Naive B cell (primary cell): ENCODE measurements at regions not wholly inside any gene's neighbourhood (a gene's known extent, or its start where the extent isn't known, plus 50 kb on each side); places are given as distances from the start of the nearest gene placed in this dataset.

Experiments used
- ATAC-seq, 2 donors: fragments of 150-1000 bp; cut with Tn5 transposase; 2 replicates each; pipeline ENCODE4 v1.10.0; 2021; ENCODE audit warnings: low read depth in 2 of 2, mild to moderate bottlenecking in 2 of 2, moderate library complexity in 2 of 2
- DNase-seq: peaks from one replicate; pipeline ENCODE4 v3.0.0; 2022
- H3K27ac Mint-ChIP-seq, 6 donors: one replicate each; pipeline ENCODE4 v1.8.0; 2020 to 2022; ENCODE audit warnings: mild to moderate bottlenecking in 6 of 6, mixed read lengths in 6 of 6, moderate library complexity in 5 of 6, inconsistent platforms in 2 of 6
- H3K27me3 Mint-ChIP-seq, 3 donors: one replicate each; pipeline ENCODE4 v1.8.0; 2021 to 2022; ENCODE audit warnings: mixed read lengths in 3 of 3, mild to moderate bottlenecking in 1 of 3
- H3K36me3 Mint-ChIP-seq, 2 donors: one replicate each; pipeline ENCODE4 v1.8.0; 2020 to 2022; ENCODE audit warnings: mixed read lengths in 2 of 2, inconsistent platforms in 1 of 2, mild to moderate bottlenecking in 1 of 2
- H3K4me1 Mint-ChIP-seq, 3 donors: one replicate each; pipeline ENCODE4 v1.8.0; 2020 to 2022; ENCODE audit warnings: mixed read lengths in 3 of 3, inconsistent platforms in 1 of 3, mild to moderate bottlenecking in 1 of 3, moderate library complexity in 1 of 3
- H3K4me3 Mint-ChIP-seq, 8 donors: one replicate each; pipeline ENCODE4 v1.8.0; 2020 to 2022; ENCODE audit warnings: mild to moderate bottlenecking in 8 of 8, mixed read lengths in 8 of 8, moderate library complexity in 8 of 8, inconsistent platforms in 2 of 8
- H3K9me3 Mint-ChIP-seq, 7 donors: one replicate each; pipeline ENCODE4 v1.8.0; 2020 to 2022; ENCODE audit warnings: mixed read lengths in 7 of 7, mild to moderate bottlenecking in 5 of 7, inconsistent platforms in 2 of 7, moderate library complexity in 1 of 7

DNA sequence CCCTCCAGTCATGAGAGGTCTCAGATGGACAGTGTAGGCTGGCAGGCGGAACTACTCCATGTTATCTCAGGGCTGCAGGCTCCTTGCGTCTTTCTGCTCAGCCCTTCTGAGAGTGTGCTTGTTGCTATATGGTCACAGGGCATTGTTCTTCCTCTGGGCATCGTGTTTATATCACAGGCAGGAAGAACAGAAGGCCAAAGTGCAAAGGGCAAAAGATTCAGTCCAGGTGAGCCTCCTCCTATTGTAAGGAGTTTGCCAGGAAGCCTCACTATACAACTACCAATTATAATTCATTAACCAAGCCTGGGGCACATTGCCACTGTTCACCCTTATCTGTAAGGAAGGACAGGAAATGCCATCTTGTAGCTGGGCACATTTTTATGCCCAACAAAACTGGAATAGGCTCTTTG, 195.5 kb upstream of the KITLG start:
- H3K27ac Mint-ChIP-seq: no peak overlapping the region
- H3K4me3 Mint-ChIP-seq: no peak overlapping the region
- H3K4me1 Mint-ChIP-seq: no peaks in the 10 kb centered on the region
- no peaks in the 10 kb centered on the region for H3K27me3 Mint-ChIP-seq
- no peaks in the 10 kb centered on the region for H3K36me3 Mint-ChIP-seq
- ATAC-seq: no peak
- DNase-seq: no peak
- H3K9me3 Mint-ChIP-seq: peaks cover 0 to 4% (median 0%) of the 10 kb centered on the region in 7 donors

DNA sequence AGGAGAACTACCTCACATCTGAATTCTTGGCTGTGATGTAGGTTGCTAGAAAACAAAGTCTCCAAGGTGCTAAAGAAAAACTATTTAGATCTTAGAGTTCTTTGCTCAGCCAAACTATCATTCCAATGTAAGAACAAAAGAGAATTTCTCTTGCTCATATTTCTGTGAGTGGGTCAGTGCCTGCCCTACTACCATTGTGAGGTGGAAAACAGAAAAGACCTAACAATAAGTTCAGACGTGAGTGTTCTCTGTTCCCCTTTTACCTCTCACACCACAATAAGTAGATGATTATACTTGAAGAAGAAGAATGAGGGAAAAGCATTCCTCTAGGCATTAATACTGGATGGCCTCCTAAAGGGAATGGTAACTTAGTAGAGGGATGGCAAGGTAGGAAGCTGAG, 187.4 kb upstream of the KITLG start:
- DNase-seq (no peak), ATAC-seq (no peak)
- H3K4me1 Mint-ChIP-seq: no peaks in the 10 kb centered on the region
- H3K36me3 Mint-ChIP-seq: no peaks in the 10 kb centered on the region
- no peak overlapping the region for H3K4me3 Mint-ChIP-seq
- H3K27me3 Mint-ChIP-seq: no peaks in the 10 kb centered on the region
- no peak overlapping the region for H3K27ac Mint-ChIP-seq
- peaks cover 0 to 5% (median 0%) of the 10 kb centered on the region in 7 donors for H3K9me3 Mint-ChIP-seq

DNA sequence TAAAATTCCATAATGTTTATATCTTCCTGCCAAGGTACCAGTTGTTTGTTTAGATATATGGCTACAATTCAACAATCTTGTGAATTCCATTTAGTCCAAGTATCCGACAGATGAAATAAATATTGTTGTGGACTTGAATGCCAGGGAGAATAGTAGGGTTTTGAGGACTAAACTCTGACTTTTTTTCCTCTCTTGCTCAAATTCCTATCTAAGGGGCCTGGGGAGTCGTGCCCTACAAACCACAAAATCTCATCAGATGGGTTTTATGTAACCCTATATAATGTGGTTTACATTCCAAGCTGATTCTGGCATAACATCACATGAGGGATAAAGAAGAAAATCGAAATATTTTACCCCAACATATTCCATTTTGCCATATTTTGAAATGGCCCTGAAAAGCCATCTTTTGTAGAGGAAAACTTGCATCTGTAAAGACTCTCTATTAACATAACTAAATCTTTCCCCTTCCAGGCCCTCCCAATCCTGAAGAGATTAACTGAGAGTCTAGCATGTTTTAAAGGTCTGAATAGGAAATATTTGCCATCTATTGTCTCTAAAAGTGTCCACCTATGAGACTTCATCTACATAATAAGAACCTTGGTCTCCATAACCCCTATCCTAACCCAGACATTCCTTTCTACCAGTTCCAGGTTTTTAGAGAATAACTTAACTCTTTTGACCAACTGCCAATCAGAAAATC, 184.7 kb upstream of the KITLG start:
- Mint-ChIP-seq H3K4me1 (no peaks in the 10 kb centered on the region), H3K27ac (no peak overlapping the region), H3K4me3 (no peak overlapping the region), H3K36me3 (no peaks in the 10 kb centered on the region), H3K27me3 (no peaks in the 10 kb centered on the region), H3K9me3 (peaks cover 0 to 10% (median 0%) of the 10 kb centered on the region in 7 donors)
- ATAC-seq (no peak), DNase-seq (no peak)

DNA sequence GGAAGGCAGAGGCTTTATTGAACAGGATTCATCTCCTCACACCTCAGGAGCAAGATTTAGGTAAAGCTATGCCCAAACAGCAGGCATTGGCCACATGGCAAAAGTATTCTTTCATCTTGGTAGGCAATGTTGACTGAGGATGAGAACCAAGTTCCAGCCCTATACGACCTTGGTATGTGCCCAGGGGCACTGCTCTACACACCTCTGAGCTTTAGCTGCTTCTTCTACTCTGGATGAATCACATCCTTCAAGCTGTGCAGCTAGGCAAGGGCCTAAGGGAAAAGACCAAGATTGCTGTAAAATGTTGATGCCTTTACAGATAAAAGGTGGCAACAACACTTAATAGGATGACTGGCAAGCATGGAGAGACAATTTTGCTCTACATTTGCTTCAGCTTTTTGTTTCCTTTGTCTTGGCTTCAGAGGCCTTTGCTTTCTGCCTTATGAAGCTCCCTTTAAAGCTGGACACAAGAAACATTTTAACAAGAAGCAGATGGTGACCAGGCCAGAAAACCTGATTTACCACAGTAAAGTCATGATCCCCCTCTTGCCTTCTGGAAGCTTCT, 183.3 kb upstream of the KITLG start:
- Mint-ChIP-seq H3K9me3 (peaks cover 0 to 8% (median 0%) of the 10 kb centered on the region in 7 donors), H3K27ac (peak overlapping the region in 1 of 6 donors; percentile 39), H3K4me1 (no peaks in the 10 kb centered on the region), H3K36me3 (no peaks in the 10 kb centered on the region), H3K27me3 (no peaks in the 10 kb centered on the region), H3K4me3 (no peak overlapping the region)
- no peak for DNase-seq
- no peak for ATAC-seq

DNA sequence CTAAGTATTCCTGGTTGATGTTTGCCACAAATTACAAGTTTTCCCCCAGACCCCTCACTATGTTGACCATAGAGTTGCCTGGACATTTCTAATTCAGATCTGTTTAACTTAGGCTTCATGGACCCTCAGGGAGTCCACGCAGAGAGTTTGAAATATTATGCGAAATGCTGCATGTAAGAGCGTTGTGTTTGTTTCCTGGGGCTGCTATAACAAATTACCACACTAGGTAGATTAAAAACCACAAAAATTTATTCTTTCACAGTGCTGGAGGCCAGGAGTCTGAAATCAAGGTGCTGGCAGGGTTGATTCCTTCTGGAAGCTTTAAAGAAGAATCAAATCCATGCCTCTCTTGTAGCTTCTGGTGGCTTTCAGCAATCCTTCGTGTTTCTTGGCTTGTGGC, 177.9 kb upstream of the KITLG start:
- no peaks in the 10 kb centered on the region for H3K27me3 Mint-ChIP-seq
- H3K9me3 Mint-ChIP-seq: peaks cover 0 to 14% (median 0%) of the 10 kb centered on the region in 7 donors
- peak overlapping the region in 1 of 6 donors; percentile 1 for H3K27ac Mint-ChIP-seq
- H3K4me1 Mint-ChIP-seq: no peaks in the 10 kb centered on the region
- H3K36me3 Mint-ChIP-seq: no peaks in the 10 kb centered on the region
- ATAC-seq: no peak
- no peak for DNase-seq
- H3K4me3 Mint-ChIP-seq: no peak overlapping the region

DNA sequence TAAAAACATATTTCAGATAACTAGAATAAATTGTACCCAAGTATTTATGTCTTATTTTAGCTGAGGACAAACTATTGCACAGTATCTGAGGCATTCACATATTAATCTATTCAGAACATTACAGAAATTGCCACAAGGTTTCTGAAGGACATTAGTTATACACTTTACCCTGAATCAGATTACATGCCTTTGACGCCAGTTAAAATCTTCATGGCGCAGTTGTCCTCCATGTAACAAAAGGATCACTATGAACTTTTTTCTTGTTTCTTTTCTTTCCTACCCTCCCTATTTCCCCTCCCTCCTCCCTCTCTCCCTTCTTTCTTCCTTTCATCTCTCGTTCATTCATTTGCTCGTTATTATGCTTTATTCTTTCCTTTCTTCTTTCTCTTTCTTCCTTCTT, 176.6 kb upstream of the KITLG start:
- H3K27ac Mint-ChIP-seq: no peak overlapping the region
- ATAC-seq: no peak
- DNase-seq: no peak
- no peaks in the 10 kb centered on the region for H3K4me1 Mint-ChIP-seq
- no peak overlapping the region for H3K4me3 Mint-ChIP-seq
- peaks cover 0 to 14% (median 0%) of the 10 kb centered on the region in 7 donors for H3K9me3 Mint-ChIP-seq
- H3K36me3 Mint-ChIP-seq: no peaks in the 10 kb centered on the region
- no peaks in the 10 kb centered on the region for H3K27me3 Mint-ChIP-seq

DNA sequence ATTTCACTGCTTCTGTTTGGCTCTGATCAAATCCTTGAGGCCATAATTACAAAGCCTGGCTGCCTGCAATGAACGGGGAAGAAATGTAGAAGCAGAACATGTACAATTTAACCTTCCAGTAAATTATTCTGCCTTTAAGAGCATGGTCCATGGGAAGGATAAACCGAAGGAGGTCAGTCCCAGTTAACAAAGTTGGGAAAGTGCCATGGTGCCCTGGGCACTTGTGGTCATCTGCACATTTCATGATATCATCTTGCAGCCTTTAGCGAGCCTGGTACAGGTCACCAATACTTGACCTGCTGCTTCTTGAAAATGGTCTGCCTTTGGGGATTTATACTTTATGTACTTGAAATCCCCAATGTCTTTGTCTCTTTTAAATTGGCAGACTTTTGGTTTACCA, 175.9 kb upstream of the KITLG start:
- DNase-seq: no peak
- ATAC-seq: no peak
- H3K27ac Mint-ChIP-seq: no peak overlapping the region
- H3K27me3 Mint-ChIP-seq: no peaks in the 10 kb centered on the region
- H3K36me3 Mint-ChIP-seq: no peaks in the 10 kb centered on the region
- no peaks in the 10 kb centered on the region for H3K4me1 Mint-ChIP-seq
- no peak overlapping the region for H3K4me3 Mint-ChIP-seq
- H3K9me3 Mint-ChIP-seq: peaks cover 0 to 14% (median 0%) of the 10 kb centered on the region in 7 donors

DNA sequence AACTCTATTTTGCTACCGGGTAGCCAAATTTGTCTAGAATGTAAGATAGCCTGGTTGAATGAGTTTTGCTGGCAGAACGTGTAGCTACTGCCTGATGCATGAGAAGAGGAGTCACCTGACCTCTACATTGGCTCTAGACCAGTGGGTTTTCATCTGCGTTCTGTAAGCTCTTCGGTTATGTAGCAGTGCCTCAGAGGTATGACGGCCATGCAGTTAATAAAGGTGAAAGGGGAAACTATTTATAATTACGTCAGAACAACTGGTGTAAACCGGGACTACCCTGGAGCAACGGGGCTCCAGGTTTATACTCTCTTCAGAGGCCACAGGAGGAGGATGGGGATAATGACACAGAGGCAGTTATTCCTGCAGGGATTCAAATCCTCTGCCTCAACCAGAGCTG, 173.4 kb upstream of the KITLG start:
- no peak for ATAC-seq
- no peak overlapping the region for H3K4me3 Mint-ChIP-seq
- peaks cover 0 to 9% (median 0%) of the 10 kb centered on the region in 7 donors for H3K9me3 Mint-ChIP-seq
- no peaks in the 10 kb centered on the region for H3K36me3 Mint-ChIP-seq
- no peak for DNase-seq
- no peaks in the 10 kb centered on the region for H3K4me1 Mint-ChIP-seq
- no peak overlapping the region for H3K27ac Mint-ChIP-seq
- no peaks in the 10 kb centered on the region for H3K27me3 Mint-ChIP-seq

DNA sequence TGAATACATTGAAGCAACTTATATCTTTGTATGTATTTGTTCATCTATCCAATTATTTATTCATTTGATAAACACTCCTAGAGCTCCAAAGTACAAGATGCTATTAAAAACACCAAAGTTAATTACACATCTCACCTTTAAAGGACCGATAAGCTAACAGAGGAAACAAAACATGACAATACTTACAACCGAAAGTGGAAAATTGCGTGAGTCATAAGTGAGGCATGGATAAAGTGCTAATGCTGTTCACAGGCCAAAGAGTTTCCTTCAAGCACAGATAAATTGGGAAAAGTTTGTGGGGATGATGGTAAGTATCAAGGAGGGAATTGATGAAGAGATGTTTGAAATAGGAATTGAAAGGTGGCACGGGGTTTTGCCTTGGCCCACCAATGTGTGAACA, 172.8 kb upstream of the KITLG start:
- Mint-ChIP-seq H3K36me3 (no peaks in the 10 kb centered on the region), H3K27me3 (no peaks in the 10 kb centered on the region), H3K9me3 (peaks cover 0 to 5% (median 0%) of the 10 kb centered on the region in 7 donors), H3K27ac (no peak overlapping the region), H3K4me1 (no peaks in the 10 kb centered on the region), H3K4me3 (no peak overlapping the region)
- DNase-seq (no peak), ATAC-seq (no peak)

DNA sequence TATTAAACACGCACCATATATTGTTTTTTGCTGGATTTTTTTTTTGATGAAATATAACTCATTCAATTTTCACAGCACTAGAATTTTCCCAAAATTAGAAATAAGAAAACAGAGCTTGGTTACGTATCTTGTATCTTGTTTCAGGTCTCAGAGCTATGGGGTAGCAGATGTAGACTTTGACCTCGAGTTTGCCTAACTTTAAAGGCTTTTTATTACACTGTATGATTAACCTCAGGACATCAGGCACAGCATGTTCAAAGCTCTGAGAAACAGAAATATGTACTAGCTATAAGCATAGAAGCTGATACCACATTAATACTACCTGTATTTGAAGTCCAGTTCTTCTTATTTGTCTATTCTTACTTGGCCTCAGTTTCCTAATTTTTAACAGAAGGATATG, 171.9 kb upstream of the KITLG start:
- ATAC-seq: no peak
- no peaks in the 10 kb centered on the region for H3K36me3 Mint-ChIP-seq
- H3K27ac Mint-ChIP-seq: no peak overlapping the region
- DNase-seq: no peak
- no peaks in the 10 kb centered on the region for H3K27me3 Mint-ChIP-seq
- H3K4me3 Mint-ChIP-seq: no peak overlapping the region
- H3K9me3 Mint-ChIP-seq: peaks cover 0 to 3% (median 0%) of the 10 kb centered on the region in 7 donors
- no peaks in the 10 kb centered on the region for H3K4me1 Mint-ChIP-seq

DNA sequence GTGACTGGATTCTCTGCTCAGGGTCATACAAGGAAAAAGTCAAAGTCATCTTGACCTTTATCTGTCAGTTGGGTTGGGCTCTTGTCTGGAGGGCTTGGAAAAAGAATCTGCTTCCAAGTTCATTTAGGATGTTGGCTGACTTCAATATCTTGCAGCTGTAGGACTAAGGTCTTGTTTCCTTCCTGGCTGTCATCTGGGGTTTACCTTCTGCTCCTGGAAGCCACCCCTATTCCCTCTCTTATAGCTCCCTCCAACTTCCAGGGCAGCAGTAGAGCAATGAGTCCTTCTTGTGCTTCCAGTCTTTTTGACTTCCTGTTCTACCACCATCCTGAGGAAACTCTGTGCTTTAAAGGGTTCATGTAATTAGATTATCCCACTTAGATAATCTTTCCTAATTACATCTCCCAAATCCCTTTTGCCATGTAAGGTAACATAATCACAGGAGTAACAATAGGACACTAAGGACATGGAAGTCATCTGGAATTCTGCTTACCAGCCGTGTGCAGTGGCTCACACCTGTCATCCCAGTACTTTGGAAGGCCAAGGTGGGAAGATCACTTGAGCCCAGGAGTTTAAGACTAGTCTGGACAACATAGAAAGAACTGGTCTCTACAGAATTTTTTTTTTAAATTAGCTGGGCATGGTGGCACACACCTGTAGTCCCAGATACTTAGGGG, 170.7 kb upstream of the KITLG start:
- Mint-ChIP-seq H3K27ac (peak overlapping the region in 1 of 6 donors; percentile 24), H3K27me3 (no peaks in the 10 kb centered on the region), H3K9me3 (peaks cover 0 to 2% (median 0%) of the 10 kb centered on the region in 7 donors), H3K4me1 (no peaks in the 10 kb centered on the region), H3K4me3 (no peak overlapping the region), H3K36me3 (no peaks in the 10 kb centered on the region)
- ATAC-seq (no peak), DNase-seq (no peak)

DNA sequence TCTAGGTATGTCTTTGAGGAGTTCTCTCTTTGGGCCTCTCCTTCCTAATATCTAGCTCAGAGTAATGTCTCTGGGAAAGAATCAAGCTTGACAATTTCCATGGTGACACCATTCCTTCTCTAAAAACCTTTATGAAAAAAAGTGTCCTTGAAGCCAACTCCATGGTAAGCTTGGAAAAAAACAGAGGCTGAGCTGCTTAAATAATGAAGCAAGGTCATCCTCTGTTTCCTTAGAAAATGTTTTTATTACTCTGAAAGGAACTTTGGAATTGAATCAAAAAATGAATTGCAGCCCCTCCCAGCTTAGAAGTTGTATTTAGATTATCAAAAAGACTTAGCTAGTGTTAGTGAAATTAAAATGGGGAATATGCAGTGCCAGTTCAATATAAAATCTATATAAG, 166.1 kb upstream of the KITLG start:
- Mint-ChIP-seq H3K36me3 (no peaks in the 10 kb centered on the region), H3K9me3 (no peaks in the 10 kb centered on the region), H3K27me3 (no peaks in the 10 kb centered on the region), H3K27ac (no peak overlapping the region), H3K4me1 (no peaks in the 10 kb centered on the region), H3K4me3 (no peak overlapping the region)
- DNase-seq (no peak), ATAC-seq (no peak)

DNA sequence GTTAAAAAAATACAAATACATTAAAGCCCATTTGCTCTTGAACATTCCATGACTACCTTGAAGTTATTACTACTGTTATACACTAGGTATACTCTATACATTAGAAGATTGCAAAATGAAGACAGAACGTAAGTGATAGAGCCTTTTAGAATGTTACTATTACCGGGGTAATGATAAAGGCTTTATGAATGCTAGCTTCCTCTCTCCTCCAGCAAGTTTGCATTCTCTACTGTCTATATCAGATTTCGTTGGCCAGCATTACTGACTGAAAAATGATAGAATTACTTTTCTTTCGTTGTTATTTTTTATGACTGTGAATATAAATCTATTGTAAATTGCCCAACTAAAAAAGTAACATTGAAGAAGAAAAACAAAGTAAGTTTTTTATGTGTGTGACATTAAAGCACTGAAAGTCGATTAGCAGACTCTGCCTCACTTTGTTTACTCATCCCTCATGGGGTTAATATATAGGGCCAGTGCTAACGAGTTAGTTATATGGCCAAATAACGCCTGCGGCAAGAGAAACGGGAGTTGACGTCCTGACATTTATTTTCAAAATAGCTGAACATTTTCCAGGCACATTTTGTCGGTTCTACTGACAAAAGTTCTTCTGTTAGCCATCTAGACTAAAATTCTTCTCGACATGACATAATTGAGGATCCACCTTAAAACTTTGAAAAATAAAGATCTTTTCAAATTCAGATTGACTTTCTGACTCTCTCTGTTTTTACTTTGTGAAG, 163.8 kb upstream of the KITLG start:
- no peak for ATAC-seq
- DNase-seq: no peak
- Mint-ChIP-seq H3K4me3 (no peak overlapping the region), H3K36me3 (no peaks in the 10 kb centered on the region), H3K9me3 (no peaks in the 10 kb centered on the region), H3K27me3 (no peaks in the 10 kb centered on the region), H3K4me1 (no peaks in the 10 kb centered on the region), H3K27ac (no peak overlapping the region)
